ENCODE measurements at regions not wholly inside any gene's neighbourhood (a gene's known extent, or its start where the extent isn't known, plus 50 kb on each side); places are given as distances from the start of the nearest gene placed in this dataset.
"Not testable (repeated sequence)": the region's sequence is repeated elsewhere in the genome, so short reads cannot be mapped to it uniquely, and the experiment has no call there.

- not testable (repeated sequence) for TF ChIP-seq CTCF (conservative IDR thresholded peaks at IDR 0.05 in 1 of 2, IDR thresholded peaks at IDR 0.05 in 1 of 2; ENCODE audit: low read depth in 1 of 2, low read length in 2 of 2); EZH2 (IDR thresholded peaks at IDR 0.05; ENCODE audit: low read length, missing control alignments)
Observed at GRCh38 chr7:65791788-65792187, 81.1 kb upstream of the VKORC1L1 start.

Measured in fibroblast of lung (primary cell).